Activated CD8-positive, alpha-beta T cell treated with anti-CD3 and anti-CD28 coated beads for 36 hours (primary cell): ENCODE measurements at regions not wholly inside any gene's neighbourhood (a gene's known extent, or its start where the extent isn't known, plus 50 kb on each side); places are given as distances from the start of the nearest gene placed in this dataset.

Experiments used
- ATAC-seq: fragments of 200-7000 bp; cut with Tn5 transposase; one replicate; pipeline ENCODE4 v1.10.0; 2021; ENCODE audit warnings: mild to moderate bottlenecking, moderate library complexity
- CTCF ChIA-PET: fragments of 350-600 bp; sonication (Branson Sonifier 250); formaldehyde crosslinking; loops from one replicate; lab custom pipeline; 2021; ENCODE audit warnings: antibody characterized with exemption; lab: Charles Lee
- POLR2A ChIA-PET: fragments of 350-600 bp; sonication (Branson Sonifier 250); formaldehyde crosslinking; loops from one replicate; lab custom pipeline; 2021; ENCODE audit warnings: antibody characterized with exemption; lab: Charles Lee
- DNase-seq: peaks from one replicate; pipeline ENCODE4 v3.0.0-alpha.2; 2020
- H3K27ac Mint-ChIP-seq: one replicate; pipeline ENCODE4 v1.8.0; 2021; ENCODE audit warnings: mild to moderate bottlenecking, mixed read lengths
- H3K27me3 Mint-ChIP-seq: one replicate; pipeline ENCODE4 v1.8.0; 2021; ENCODE audit warnings: mixed read lengths
- H3K36me3 Mint-ChIP-seq: one replicate; pipeline ENCODE4 v1.8.0; 2021; ENCODE audit warnings: low read depth, mixed read lengths
- H3K4me1 Mint-ChIP-seq: one replicate; pipeline ENCODE4 v1.8.0; 2021; ENCODE audit warnings: low read depth, mixed read lengths
- H3K4me3 Mint-ChIP-seq: one replicate; pipeline ENCODE4 v1.8.0; 2021; ENCODE audit warnings: mild to moderate bottlenecking, moderate library complexity, mixed read lengths
- H3K9me3 Mint-ChIP-seq: one replicate; pipeline ENCODE4 v1.8.0; 2021; ENCODE audit warnings: mixed read lengths
- intact Hi-C: fragments of 100-400 bp; cut with micrococcal nuclease; formaldehyde crosslinking; loops from one replicate; pipeline ENCODE4 v1.10.0; 2022
- TF ChIP-seq, protein P1 (sequence below): fragments of 200-600 bp; IDR thresholded peaks from one replicate; pipeline ENCODE4 v1.8.0; 2022; ENCODE audit warnings: antibody characterized with exemption, mild to moderate bottlenecking

DNA sequence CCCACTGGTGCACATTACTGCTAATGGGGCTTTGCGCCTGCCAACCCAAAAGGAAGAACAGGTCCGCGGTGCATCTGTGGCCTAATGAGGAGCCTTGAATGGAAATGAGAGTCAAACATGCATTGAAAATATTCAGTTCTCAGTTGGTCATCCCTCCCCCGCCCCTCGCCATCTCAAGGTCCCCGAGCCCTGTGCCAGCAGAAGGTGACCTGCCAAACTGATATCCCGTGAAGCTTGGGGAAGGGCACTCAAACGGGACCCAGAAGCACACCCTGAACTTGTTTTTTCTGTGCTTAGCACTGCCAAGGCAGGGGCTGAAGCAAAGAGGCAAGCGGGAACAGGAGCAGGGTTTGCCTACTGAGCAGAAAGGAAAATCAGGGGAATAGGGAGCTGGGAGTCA is 67.9 kb upstream of the ZNF648 start:
- TF ChIP-seq, protein P1, sequence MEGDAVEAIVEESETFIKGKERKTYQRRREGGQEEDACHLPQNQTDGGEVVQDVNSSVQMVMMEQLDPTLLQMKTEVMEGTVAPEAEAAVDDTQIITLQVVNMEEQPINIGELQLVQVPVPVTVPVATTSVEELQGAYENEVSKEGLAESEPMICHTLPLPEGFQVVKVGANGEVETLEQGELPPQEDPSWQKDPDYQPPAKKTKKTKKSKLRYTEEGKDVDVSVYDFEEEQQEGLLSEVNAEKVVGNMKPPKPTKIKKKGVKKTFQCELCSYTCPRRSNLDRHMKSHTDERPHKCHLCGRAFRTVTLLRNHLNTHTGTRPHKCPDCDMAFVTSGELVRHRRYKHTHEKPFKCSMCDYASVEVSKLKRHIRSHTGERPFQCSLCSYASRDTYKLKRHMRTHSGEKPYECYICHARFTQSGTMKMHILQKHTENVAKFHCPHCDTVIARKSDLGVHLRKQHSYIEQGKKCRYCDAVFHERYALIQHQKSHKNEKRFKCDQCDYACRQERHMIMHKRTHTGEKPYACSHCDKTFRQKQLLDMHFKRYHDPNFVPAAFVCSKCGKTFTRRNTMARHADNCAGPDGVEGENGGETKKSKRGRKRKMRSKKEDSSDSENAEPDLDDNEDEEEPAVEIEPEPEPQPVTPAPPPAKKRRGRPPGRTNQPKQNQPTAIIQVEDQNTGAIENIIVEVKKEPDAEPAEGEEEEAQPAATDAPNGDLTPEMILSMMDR = no peak
- ChIA-PET POLR2A (interaction anchor here (0.6 kb wide), 1 partner anchor 714 kb away, joined by 3 read pairs; no protein-coding TSS in a partner anchor), CTCF (interaction anchor here (1.3 to 5.8 kb wide), 3 partner anchors 14 to 268 kb away, joined by 3 to 35 read pairs (median 4); no protein-coding TSS in a partner anchor)
- DNase-seq = no peak
- no peak for ATAC-seq
- peaks cover 10% of the 10 kb centered on the region for H3K9me3 Mint-ChIP-seq
- no peaks in the 10 kb centered on the region for H3K4me1 Mint-ChIP-seq
- intact Hi-C loops = no loop called here
- peaks cover 2% of the 10 kb centered on the region for H3K36me3 Mint-ChIP-seq
- no peak overlapping the region for H3K4me3 Mint-ChIP-seq
- no peak overlapping the region for H3K27ac Mint-ChIP-seq
- H3K27me3 Mint-ChIP-seq = no peaks in the 10 kb centered on the region

DNA sequence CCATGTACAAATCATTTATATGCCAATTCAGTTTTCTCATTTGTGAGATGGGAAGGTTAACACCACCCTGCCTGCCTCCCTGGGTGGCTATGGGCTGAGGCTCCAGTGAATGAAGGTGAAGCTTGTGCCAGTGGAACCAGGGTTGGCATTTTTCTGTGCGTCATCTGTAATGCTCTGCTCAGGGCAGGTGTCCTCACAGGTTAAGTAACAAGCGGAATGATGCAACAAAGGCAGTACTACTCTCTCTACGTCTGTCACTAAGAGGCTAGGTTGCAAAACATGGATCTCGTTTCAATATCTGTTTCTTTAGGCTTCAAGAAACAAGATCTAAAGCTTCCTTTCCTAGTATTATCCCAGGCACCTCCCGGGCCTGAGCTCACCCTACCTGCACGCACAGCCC is 67.0 kb upstream of the ZNF648 start:
- H3K9me3 Mint-ChIP-seq = peaks cover 2% of the 10 kb centered on the region
- ChIA-PET POLR2A (no interaction called here), CTCF (interaction anchor here (1.6 to 5.8 kb wide), 2 partner anchors 15 to 19 kb away, joined by 3 to 35 read pairs; no protein-coding TSS in a partner anchor)
- no peak overlapping the region for H3K4me3 Mint-ChIP-seq
- TF ChIP-seq, protein P1 = no peak
- no peaks in the 10 kb centered on the region for H3K27me3 Mint-ChIP-seq
- no peaks in the 10 kb centered on the region for H3K36me3 Mint-ChIP-seq
- intact Hi-C loops = no loop called here
- DNase-seq (no peak), ATAC-seq (no peak)
- H3K27ac Mint-ChIP-seq = no peak overlapping the region
- H3K4me1 Mint-ChIP-seq = no peaks in the 10 kb centered on the region

DNA sequence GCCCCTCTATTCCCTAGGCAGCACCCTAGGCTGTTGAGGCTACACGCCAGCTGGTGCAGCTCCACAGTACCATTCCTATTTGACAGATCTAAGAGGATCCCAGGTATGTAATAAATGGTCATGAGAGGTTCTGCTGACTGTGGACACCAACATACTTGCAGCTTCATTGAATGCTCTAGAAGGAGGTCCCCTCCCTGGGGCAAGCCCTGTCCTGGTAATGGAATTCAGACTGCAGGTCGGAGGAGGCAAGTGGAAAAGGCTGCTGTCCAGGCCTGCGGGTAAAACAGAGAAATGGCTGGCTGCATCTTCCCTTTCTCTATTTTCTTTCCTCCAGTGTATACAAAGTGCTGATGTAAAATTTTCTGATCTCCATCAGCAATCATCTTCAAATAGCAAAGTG is 66.1 kb upstream of the ZNF648 start:
- H3K4me1 Mint-ChIP-seq = no peaks in the 10 kb centered on the region
- no peaks in the 10 kb centered on the region for H3K9me3 Mint-ChIP-seq
- intact Hi-C loops = no loop called here
- H3K27ac Mint-ChIP-seq = no peak overlapping the region
- H3K27me3 Mint-ChIP-seq = no peaks in the 10 kb centered on the region
- CTCF ChIA-PET = interaction anchor here (5.8 kb wide), 1 partner anchor 16 kb away, joined by 35 read pairs; no protein-coding TSS in a partner anchor
- no peak overlapping the region for H3K4me3 Mint-ChIP-seq
- no peaks in the 10 kb centered on the region for H3K36me3 Mint-ChIP-seq
- POLR2A ChIA-PET = no interaction called here
- TF ChIP-seq, protein P1 = no peak
- DNase-seq (no peak), ATAC-seq (no peak)

DNA sequence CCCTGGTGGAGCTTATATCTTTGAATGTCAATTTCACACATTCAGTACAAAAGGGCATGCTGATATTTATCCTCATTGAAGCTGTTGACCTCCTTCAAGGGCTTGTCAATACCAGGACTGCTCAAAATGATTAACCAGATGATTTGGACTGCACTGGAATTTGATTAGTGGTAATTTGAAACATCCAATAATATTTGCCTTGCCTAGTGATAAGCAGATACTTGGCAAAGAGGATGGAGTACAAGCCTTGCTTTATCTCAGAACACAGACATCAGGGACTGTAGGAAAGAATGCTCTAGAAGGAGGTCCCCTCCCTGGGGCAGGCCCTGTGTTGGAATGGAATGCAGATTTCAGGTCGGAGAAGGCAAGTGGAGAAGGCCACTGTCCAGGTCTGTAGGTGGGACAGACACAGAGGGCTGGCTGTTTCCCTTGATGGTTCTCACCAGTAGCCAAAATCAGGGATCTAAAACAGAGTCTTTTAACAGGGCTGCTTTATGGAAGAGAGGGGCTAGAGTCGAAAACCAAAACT is 64.8 kb upstream of the ZNF648 start:
- Mint-ChIP-seq H3K9me3 (no peaks in the 10 kb centered on the region), H3K36me3 (no peaks in the 10 kb centered on the region), H3K27me3 (no peaks in the 10 kb centered on the region), H3K27ac (no peak overlapping the region), H3K4me1 (no peaks in the 10 kb centered on the region), H3K4me3 (no peak overlapping the region)
- TF ChIP-seq, protein P1 = no peak
- ATAC-seq = no peak
- ChIA-PET CTCF (interaction anchor here (5.8 kb wide), 1 partner anchor 17 kb away, joined by 35 read pairs; no protein-coding TSS in a partner anchor), POLR2A (no interaction called here)
- intact Hi-C loops = no loop called here
- DNase-seq = no peak

DNA sequence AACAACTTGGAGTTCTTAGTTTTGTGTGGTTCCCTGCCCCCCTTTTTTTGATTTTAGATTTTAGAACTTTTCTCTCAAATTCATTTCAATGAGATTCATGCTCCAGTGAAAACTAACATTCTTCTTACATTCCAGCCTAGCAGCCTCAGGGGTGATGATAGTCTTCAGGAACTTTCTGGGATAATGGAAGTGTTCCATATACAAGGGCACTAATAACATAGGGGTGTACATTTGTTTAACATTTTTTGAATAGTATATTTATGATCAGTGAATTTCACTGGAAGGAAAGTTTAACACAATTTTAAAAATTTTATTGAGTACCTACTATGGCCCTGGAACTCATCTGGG is 61.4 kb upstream of the ZNF648 start:
- ChIA-PET CTCF (interaction anchor here (1.5 kb wide), 1 partner anchor 20 kb away, joined by 5 read pairs; no protein-coding TSS in a partner anchor), POLR2A (no interaction called here)
- Mint-ChIP-seq H3K4me3 (no peak overlapping the region), H3K27ac (no peak overlapping the region), H3K27me3 (no peaks in the 10 kb centered on the region), H3K4me1 (no peaks in the 10 kb centered on the region), H3K36me3 (no peaks in the 10 kb centered on the region), H3K9me3 (no peaks in the 10 kb centered on the region)
- intact Hi-C loops = loop anchor here (5.0 kb wide), 1 partner anchor 36 kb away; no protein-coding TSS in a partner anchor
- ATAC-seq = no peak
- TF ChIP-seq, protein P1 = no peak
- no peak for DNase-seq
